DMS153 treated with DMSO at 0.1 percent for 48 hours (cell line): ENCODE measurements at regions not wholly inside any gene's neighbourhood (a gene's known extent, or its start where the extent isn't known, plus 50 kb on each side); places are given as distances from the start of the nearest gene placed in this dataset.
"Not testable (repeated sequence)": the region's sequence is repeated elsewhere in the genome, so short reads cannot be mapped to it uniquely, and the experiment has no call there.

ENCODE experiments used
- DNase-seq: peaks from one replicate; lab custom pipeline; 2025; ENCODE audit not compliant: unreplicated experiment; lab: John Stamatoyannopoulos, UW

DNA sequence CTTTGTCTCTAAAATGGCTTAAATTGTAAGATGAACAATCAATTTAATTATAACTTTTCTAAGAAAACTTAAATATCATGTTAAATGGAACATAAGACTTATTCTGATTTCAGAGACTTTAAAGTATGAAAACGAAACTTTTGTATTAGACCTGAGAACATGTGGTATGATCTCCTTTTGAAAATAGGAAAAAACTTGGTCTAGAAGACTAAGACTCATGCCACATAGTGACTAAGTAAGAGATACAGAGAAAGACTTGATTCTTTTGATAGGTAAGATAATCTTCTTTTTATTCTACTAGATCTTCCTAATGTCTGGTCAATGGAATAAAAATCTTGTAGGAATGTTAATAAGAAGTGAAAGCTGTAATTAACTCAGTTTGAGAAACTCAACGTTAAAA is 326.3 kb upstream of the GRIA3 start:
- no peak for DNase-seq

DNA sequence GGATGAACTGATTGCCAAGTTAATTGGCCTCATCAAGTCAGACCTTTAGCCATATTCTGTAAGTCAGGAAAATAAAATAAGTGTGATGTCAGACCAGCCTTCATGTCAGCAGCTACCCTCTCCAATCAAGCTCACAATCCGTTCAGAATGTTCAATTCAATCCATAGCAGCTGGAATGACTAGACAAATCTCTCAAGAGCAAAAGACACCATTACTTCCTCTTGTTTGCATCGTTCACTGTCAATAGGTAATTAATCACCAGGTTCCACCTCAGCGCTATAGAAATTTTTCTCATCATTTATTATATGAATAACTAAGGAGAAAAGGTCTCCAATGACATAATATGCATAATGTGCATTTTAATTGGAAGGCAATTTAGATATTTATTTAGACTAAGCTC is 321.0 kb upstream of the GRIA3 start:
- DNase-seq, result no peak

DNA sequence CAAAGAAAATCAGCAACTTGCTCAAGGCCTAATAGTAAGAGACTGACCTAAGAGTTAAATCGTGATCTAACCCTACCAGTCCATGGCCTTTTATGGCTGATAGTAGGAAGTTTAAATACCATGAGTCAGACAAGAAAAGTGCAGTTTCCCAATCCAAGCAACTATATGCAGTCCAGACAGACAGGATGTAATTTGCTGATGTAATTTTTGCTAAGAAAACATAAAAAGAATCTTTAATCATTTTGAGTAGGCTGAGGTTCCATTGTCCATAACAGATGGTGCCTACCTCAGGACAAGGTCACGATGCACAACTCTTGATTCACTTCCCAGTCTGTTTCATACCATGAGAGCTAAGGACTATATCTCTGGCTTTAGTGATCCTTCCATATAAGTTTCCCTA is 317.5 kb upstream of the GRIA3 start:
- no peak for DNase-seq

DNA sequence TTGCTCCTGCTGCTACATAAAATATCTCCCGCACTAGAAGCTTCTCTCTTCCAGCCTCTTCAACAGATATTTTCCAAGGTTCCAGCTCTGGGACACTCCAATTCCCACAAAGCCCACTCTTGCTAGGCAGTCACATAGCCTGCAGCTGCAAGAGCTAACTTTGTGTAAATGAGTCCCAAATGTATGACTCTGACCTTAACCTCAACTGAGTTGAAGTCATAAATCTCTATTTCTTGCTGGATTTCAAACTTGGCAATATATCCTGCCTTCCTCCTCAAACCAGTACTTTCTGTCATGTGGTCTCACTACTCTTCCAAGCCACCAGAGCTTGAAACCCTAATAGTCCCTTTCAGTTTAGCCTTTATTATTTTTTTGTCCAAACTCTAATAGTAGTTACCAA is 315.4 kb upstream of the GRIA3 start:
- DNase-seq, result no peak

DNA sequence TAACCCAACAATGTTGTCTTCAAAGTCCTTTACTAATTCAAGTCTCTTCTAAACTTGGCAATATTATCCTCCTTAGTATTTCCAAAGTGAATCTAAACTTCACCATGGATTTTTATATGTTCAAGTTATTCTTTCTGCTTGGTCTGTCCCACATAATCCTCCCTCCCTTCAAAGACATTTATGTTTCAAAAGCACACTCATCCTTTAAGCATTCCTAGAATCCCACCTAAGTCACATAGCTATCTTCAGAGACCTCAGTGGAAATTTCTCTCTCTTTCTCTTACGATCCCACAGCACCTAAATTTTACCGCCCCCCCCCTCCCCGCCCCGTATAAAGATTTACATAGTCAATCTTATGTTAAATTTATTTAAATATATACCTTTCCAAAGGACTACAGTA is 314.9 kb upstream of the GRIA3 start:
- no peak for DNase-seq

DNA sequence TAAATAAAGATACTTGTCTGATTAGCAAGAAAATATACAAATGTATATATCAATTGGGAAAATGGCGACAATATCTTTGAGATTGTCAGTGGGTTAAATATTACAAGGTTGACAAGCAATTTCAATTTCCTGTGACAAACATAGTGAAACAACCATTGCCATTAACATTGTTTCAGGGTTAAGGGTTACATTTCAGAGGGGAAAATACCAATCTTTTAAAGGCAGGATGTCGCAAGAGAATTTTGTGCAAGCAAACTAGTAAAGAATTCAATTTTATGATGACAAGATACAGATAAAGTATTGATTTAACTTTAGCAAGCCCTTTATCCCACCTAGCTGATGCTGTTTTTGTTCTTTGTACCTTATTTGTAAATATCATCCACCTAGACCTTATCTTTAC is 305.8 kb upstream of the GRIA3 start:
- no peak for DNase-seq

DNA sequence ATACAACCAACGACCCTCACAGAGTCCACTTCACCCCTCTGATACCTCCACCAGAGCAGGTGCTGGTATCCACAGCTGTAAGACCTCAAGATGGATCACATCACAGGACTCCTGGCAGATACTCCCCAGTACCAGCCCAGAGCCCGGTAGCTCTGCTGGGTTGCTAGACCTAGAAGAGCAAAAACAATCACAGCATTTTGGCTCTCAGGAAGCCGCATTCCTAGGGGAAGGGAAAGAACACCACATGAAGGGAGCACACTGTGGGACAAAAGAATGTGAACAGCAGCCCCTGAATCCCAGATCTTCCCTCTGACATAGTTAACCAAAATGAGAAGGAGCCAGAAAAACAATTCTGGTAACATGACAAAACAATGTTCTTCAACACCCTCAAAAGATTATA is 303.1 kb upstream of the GRIA3 start:
- no peak for DNase-seq

DNA sequence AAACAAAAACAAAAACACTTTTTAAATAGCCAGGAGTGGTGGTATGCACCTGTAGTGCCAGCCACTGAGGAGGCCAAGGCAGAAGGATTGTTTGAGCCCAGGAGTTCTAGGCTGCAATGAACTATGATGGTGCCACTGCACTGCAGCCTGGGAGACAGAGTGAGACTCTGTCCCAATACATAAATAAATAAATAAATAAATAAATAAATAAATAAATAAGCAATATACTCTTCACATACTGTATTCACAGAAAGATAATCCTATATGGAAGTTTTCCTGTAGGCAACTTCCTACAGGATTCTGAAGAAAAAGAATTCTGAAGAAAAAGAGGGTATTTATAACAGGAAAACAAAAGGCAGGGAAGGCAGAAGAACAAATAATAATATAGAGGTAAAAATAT is 293.3 kb upstream of the GRIA3 start:
- DNase-seq, result no peak

DNA sequence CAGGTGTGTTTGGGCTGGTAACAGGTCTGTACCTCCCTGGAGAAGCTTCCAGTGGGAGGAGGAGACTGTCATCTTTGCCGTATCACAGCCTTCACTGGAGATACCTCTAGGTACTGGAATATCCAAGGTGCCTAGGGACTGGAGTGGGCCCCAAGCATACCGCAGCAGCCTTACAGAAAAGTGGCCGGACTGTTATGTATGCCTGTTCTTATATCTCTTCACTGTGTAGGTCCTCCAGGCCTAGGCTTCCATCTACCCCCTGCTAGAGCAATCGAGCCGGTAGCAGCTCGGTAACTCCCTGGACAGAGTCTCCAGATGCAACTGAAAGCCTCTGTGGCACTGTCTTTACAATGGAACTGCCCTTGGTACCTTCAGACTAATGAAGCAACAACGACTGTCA is 277.4 kb upstream of the GRIA3 start:
- DNase-seq, result no peak

DNA sequence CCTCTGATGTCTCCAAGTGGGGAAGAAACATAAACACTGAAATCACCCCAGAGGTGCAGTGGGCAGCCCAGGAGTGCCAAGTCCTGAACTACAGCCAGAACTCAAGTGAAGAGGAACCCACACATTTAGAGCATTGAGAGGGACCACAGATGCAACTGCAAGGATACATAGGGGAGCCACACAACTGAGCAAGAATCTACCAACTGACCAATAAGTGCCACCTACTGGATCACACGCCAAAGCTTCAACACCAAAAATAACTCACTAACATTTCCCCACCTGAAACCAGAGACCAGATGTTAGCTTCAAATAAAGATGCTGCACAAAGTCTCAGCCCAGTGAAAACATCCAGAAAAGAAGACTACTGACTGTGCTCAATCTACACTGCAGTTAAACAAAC is 276.7 kb upstream of the GRIA3 start:
- no peak for DNase-seq

DNA sequence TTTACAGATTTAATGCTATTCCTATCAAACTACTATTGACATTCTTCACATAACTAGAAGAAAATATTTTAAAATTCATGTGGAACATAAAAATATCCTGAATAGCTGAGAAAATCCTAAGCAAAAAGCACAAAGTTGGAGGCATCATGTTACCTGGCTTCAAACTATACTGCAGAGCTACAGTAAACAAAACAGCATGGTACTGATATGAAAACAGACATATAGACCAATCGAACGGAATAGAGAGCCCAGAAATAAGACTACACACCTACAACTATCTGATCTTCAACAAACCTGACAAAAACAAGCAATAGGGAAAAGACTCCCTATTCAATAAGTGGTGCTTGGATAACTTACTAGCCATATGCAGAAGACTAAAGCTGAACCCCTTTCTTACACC is 273.4 kb upstream of the GRIA3 start:
- no peak for DNase-seq

DNA sequence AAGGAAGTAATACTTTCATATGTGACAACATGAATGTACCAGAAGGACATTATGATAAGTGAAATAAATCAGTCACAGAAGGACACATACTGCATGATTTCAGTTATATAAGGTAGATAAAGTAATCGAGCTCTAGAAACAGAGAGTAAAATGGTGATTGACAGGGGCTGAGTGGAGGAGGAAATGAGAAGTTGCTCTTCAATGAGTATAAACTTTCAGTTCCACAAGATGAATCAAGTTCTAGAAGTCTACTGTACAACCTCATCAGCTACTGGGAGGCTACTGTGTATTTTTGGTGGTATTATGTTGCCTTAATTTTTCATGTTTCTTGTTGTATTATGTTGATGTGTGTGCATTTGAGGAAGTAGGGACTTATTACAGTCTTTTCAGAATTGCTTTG is 270.9 kb upstream of the GRIA3 start:
- no peak for DNase-seq

DNA sequence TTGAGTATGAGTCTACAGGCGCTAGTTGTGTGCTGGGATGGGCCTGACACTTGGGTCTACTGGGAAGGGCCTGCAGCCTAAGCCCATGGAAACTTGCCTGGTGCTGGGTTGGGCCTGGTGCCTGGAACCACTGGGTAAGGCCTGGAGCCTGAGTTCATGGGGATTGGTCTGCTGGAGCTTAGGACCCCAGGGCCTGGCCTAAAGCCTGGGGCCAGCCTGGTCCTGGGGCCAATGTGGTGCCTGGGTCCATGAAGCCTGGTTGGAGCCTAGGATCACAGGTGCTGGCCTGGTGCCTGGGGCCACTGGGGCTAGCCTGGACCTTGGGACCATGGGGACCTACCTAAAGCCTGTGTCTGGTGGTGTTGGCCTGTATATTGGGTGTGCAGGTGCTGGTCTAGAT is 270.3 kb upstream of the GRIA3 start:
- no peak for DNase-seq

DNA sequence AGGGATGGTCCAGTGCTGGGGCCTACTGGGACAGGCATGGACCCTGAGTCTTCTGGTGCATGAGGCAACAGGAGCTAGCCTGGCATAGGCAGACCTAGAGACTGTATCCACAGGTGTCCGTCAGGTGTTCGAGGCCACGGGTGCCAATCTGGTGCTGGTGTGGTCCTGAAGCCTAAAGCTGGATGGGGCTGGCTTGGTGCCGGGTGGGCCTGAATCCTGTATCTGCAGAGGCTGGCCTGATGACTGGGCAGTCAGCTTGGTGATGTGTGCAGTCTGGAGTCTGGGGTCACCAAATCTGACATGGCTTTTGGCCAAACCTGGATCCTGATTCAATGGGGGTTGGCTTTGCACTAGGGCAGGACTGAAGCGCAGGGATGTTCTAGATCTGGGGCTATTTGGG is 269.8 kb upstream of the GRIA3 start:
- no peak for DNase-seq

DNA sequence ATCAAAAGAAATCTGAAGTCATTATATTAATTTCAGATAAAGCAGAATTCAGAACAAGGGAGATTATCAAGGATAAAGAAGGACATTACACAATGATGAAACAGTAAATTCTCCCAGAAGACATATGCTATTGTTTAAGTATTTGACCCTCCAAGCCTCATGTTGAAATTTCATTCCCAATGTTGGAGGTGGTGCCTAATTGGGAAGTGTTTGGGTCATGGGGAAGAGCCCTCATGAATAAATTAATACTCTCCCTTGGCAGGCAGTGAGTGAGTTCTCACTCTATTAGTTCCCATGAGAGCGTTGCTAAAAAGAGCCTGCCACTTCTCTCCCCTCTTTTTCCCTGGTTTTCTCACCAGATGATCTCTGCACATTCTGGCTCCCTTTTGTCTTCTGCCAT is 249.9 kb upstream of the GRIA3 start:
- no peak for DNase-seq

DNA sequence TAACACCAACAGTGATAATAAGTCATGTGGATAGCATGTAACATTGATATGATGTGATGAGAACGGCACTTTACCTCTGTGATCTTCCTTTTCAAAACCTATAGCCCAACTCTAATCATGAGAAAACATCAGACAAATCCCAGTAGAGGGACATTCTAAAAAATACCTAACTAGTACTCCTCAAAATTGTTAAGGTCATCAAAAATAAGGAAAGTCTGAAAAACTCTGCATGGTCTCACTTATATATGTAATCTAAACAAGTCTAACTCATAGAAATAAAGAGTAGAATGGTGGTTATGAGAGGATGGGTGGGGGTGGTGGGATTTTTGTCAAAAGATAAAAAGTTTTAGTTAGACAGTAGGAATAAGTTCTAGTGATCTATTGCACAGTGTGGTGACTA is 243.9 kb upstream of the GRIA3 start:
- DNase-seq, result no peak

DNA sequence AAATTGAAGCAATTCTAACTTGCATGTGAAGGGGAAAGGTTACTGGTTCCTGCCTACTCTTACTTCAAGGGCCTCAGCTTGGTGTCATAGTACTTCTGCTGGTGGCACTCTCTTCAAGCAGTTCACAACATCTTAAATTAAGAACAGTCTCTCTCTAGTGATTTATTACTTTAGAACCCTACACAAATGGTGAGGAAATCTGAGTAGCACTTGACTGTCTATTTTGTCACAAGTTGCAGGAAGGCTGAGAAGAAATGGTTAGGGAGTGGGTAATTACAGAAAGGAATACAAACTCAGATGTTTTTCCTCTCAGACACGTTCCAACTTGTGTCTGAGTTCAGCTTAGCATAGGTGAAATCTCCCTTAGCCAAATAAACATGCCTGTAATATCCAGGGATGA is 242.3 kb upstream of the GRIA3 start:
- DNase-seq, result no peak

DNA sequence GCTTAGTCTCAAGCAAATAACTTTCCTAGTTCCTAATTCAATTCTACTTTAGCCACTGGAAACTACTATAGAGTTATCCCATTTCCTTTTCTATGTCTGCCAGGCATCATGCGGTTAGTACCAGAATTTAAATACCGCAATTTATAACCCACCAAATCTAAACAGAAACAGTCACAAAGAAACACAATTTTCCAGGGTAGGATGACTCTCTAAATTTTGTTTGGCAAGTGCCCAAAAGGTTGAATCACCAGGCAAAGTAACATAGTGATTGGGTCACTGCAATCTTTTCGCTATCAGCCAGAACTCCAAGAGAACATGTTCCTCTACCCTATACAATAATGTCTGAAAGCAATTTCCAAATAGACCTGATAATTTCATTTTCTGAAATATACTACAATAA is 240.2 kb upstream of the GRIA3 start:
- no peak for DNase-seq

DNA sequence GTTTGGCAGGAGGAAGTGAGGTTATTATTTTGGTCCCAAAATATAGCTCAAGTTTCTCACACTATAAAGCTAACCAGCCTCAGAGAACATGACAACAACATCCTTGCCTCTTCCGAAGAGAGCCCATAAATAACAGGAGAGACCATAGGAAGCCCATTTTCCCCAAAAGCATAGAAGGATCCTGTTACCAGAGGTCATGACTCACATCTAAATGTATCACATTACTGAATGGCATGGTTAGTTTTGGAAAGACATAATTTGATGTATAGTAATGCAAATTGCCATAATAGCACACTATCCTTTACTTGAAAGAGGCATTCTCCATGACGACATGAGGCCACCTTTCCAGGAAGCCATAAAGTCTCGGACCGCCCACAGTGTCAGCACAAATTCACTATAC is 238.8 kb upstream of the GRIA3 start:
- no peak for DNase-seq

DNA sequence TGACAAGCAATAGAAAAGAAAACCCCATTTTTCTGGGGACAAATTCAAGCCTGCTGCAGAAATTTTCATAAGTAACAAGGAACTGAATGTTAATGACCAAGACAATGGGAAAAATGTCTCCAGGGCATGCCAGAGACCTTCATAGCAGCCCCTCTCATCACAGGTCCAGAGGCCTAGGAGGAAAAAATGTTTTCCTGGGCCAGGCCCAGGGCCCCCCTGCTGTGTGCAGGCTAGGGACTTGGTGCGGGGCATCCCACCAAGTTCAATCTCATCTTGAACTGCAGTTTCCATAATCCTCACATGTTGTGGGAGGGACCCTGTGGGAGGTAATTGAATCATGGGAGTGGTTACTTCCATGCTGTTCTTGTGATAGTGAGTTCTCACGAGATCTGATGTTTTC is 211.5 kb upstream of the GRIA3 start:
- no peak for DNase-seq

DNA sequence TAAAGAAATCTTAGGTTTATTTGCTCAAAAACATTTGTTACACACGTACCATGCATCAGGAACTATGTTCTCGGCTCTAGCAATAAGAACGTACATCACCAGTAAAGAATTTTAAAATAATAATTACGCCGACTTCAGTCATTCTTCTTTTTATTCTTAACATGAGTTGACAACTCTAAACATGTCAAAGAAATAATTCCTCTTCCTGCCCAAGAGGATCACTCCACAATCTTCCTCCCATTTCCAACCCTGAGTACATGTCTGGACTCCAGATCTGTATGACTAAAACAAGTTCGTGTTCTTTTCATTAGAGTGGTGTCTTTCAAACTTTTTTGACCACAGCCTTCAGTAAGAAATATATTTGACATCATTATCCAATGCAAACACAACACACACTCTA is 201.6 kb upstream of the GRIA3 start:
- no peak for DNase-seq

DNA sequence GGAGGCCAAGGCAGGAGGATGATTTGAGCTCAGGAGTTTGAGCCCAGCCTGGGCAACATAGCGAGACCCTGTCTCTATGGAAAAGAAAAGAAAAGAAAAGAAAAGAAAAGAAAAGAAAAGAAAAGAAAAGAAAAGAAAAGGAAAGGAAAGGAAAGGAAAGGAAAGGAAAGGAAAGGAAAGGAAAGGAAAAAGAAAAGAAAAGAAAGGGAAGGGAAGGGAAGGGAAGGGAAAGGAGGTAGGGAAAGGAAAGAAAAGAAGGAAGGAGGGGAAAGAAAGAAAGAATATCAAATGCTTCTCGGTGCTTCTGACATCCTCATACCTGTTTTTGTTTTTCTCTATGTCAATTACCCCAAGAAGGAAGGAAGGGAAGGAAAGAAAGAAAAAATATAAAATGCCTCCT is 181.2 kb upstream of the GRIA3 start:
- DNase-seq, result not testable (repeated sequence)

DNA sequence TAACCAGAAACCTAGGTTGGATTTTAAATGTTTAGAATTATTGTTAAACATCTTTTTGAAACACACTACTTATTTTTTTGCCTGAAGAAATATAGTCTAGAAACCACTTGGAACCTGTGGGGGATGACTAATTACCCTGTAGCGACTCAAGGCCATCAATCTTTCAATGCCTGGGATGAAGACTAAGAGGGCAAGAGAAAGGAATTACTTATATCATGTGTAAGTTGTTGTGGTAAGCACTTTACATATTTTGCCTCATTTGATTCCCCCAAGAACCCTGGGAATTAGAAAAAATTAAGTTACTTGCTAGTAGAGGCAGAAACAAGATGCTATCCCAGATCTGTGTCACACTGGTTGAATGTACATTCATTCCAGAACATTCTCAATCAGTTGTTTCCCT is 170.9 kb upstream of the GRIA3 start:
- DNase-seq, result no peak

DNA sequence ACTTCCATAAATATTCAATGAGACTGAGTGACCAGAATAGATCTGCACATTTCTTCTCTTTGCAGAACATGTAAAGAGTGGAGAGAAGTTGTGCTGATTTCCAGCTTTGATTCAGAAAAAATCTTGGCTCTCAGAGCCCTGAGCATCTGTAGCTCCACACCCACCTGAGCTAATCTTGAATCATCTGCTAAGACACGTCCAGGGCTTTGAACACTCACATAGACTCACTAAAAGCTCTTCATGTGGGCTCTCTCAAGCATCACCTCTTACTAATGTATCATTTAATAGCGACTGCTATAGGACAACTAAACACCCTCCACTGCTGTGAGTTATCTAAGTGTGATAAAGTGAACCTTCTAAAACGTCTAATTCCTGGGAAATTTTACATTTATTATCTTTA is 147.7 kb upstream of the GRIA3 start:
- no peak for DNase-seq
